ENCODE measurements at regions not wholly inside any gene's neighbourhood (a gene's known extent, or its start where the extent isn't known, plus 50 kb on each side); places are given as distances from the start of the nearest gene placed in this dataset.

DNA sequence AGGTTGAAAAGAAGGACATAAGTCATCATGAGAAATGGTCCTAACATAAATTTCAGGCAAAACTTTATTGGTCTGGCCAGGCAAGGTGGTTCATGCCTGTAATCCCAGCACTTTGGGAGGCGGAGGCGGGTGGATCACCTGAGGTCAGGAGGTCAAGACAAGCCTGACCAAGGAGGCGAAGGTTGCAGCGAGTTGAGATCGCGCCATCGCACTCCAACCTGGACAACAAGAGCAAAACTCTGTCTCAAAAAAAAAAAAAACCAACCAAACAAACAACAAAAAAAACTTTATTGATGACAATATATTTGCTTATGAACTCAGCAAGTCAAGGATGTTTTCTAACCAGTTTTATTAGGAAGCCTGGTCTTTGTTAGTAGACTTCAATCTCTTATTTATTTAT, 54.6 kb upstream of the ARHGAP21 start:
- Histone ChIP-seq H2AFZ (ENCODE audit: control insufficient read depth, low read depth, low read length) (no peak overlapping the region), H3K79me2 (ENCODE audit: control insufficient read depth, insufficient read depth, low read length) (no peaks in the 10 kb centered on the region), H4K20me1 (ENCODE audit: control insufficient read depth, insufficient read depth) (no peaks in the 10 kb centered on the region), H3K36me3 (ENCODE audit: control insufficient read depth in 2 of 2, insufficient read depth in 2 of 2, low read length in 1 of 2) (no peaks in the 10 kb centered on the region), H3K4me3 (no peak overlapping the region), H3K9ac (ENCODE audit: control insufficient read depth, insufficient read depth, low read length) (no peak overlapping the region), H3K9me3 (replicated peaks; ENCODE audit: control insufficient read depth, insufficient read depth, low read length) (no peaks in the 10 kb centered on the region), H3K4me2 (ENCODE audit: control insufficient read depth, insufficient read depth) (no peak overlapping the region), H3K27me3 (replicated peaks in 1 of 2; ENCODE audit: control insufficient read depth in 2 of 2, insufficient read depth in 2 of 2, low read length in 1 of 2) (no peaks in the 10 kb centered on the region), H3K27ac (ENCODE audit: control insufficient read depth, insufficient read depth) (no peak overlapping the region), H3K4me1 (ENCODE audit: control insufficient read depth, insufficient read depth, low read length) (no peaks in the 10 kb centered on the region; the same call in 1 of the 2 replicates)
- POLR2A ChIA-PET: interaction anchor here (0.8 to 1.4 kb wide), 2 partner anchors 10 to 113 kb away, joined by 3 read pairs; no protein-coding TSS in a partner anchor
- intact Hi-C loops (cut with micrococcal nuclease; ENCODE audit: unreplicated experiment) (no loop called here), in situ Hi-C loops (cut with MboI) (no loop called here)
- no TSS peak for BruUV-seq (replicated peaks)
- FAIRE-seq (no peak), DNase-seq (ENCODE audit: low read depth, low spot score) (no peak), ATAC-seq (no peak)
- no peak for TF ChIP-seq ETV6 (conservative IDR thresholded peaks at IDR 0.05 in 1 of 2, IDR thresholded peaks at IDR 0.05 in 1 of 2; ENCODE audit: borderline replicate concordance in 1 of 2, low read depth in 1 of 2)
- TF ChIP-seq, protein P1, sequence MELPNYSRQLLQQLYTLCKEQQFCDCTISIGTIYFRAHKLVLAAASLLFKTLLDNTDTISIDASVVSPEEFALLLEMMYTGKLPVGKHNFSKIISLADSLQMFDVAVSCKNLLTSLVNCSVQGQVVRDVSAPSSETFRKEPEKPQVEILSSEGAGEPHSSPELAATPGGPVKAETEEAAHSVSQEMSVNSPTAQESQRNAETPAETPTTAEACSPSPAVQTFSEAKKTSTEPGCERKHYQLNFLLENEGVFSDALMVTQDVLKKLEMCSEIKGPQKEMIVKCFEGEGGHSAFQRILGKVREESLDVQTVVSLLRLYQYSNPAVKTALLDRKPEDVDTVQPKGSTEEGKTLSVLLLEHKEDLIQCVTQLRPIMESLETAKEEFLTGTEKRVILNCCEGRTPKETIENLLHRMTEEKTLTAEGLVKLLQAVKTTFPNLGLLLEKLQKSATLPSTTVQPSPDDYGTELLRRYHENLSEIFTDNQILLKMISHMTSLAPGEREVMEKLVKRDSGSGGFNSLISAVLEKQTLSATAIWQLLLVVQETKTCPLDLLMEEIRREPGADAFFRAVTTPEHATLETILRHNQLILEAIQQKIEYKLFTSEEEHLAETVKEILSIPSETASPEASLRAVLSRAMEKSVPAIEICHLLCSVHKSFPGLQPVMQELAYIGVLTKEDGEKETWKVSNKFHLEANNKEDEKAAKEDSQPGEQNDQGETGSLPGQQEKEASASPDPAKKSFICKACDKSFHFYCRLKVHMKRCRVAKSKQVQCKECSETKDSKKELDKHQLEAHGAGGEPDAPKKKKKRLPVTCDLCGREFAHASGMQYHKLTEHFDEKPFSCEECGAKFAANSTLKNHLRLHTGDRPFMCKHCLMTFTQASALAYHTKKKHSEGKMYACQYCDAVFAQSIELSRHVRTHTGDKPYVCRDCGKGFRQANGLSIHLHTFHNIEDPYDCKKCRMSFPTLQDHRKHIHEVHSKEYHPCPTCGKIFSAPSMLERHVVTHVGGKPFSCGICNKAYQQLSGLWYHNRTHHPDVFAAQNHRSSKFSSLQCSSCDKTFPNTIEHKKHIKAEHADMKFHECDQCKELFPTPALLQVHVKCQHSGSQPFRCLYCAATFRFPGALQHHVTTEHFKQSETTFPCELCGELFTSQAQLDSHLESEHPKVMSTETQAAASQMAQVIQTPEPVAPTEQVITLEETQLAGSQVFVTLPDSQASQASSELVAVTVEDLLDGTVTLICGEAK (IDR thresholded peaks at IDR 0.05; ENCODE audit: borderline replicate concordance): peak; percentile 50; the same call in 1 of the 2 replicates
- CTCF ChIA-PET: no interaction called here
- WGBS (ENCODE audit: insufficient coverage, insufficient replicate concordance, low lambda C conversion rate, missing lambda C conversion rate): 100% methylated on average over 7 of the region's 7 CpGs
- RAD21 ChIA-PET (ENCODE audit: unreplicated experiment): interaction anchor here (1.0 kb wide), 1 partner anchor 51 kb away, joined by 3 read pairs; no protein-coding TSS in a partner anchor
- SMC1A ChIA-PET (ENCODE audit: uncharacterized antibody, unreplicated experiment): interaction anchor here (1.1 kb wide), 1 partner anchor 51 kb away, joined by 5 read pairs; no protein-coding TSS in a partner anchor
